SK-N-SH treated with all-trans-retinoic acid at 6 μM for 48 hours (cell line): ENCODE measurements at regions not wholly inside any gene's neighbourhood (a gene's known extent, or its start where the extent isn't known, plus 50 kb on each side); places are given as distances from the start of the nearest gene placed in this dataset.

ENCODE experiments used
- ARNTL ChIP-seq: fragments of 450-650 bp; formaldehyde crosslinking; IDR thresholded peaks from 2 replicates; pipeline ENCODE4 v1.5.0; 2020; ENCODE audit warnings: low read depth, mild to moderate bottlenecking, moderate library complexity, borderline replicate concordance
- CREB5 ChIP-seq: fragments of 250-450 bp; sonication (Bioruptor Pico); IDR thresholded peaks from 2 replicates; pipeline ENCODE4 v1.5.1; 2020; ENCODE audit warnings: low read depth, mild to moderate bottlenecking, moderate library complexity
- CSDC2 ChIP-seq: fragments of 250-450 bp; sonication (Bioruptor Pico); IDR thresholded peaks from 2 replicates; pipeline ENCODE4 v1.5.0; 2020; ENCODE audit warnings: mild to moderate bottlenecking, moderate library complexity
- ISL1 ChIP-seq: fragments of 250-450 bp; sonication (Bioruptor Pico); IDR thresholded peaks from 2 replicates; pipeline ENCODE4 v2.1.2; 2022; ENCODE audit warnings: mild to moderate bottlenecking, moderate library complexity
- PATZ1 ChIP-seq: fragments of 250-450 bp; sonication (Bioruptor Pico); IDR thresholded peaks from 2 replicates; pipeline ENCODE4 v1.8.0; 2020; ENCODE audit warnings: mild to moderate bottlenecking, moderate library complexity, borderline replicate concordance
- SNAI2 ChIP-seq: fragments of 250-450 bp; sonication (Bioruptor Pico); IDR thresholded peaks from 2 replicates; pipeline ENCODE4 v1.5.0; 2020; ENCODE audit warnings: mild to moderate bottlenecking, moderate library complexity
- TSHZ2 ChIP-seq: fragments of 250-450 bp; sonication (Bioruptor Pico); IDR thresholded peaks from 2 replicates; pipeline ENCODE4 v1.5.0; 2020; ENCODE audit warnings: mild to moderate bottlenecking, moderate library complexity
- ZFP30 ChIP-seq: fragments of 450-650 bp; formaldehyde crosslinking; IDR thresholded peaks from 2 replicates; pipeline ENCODE4 v1.5.0; 2022; ENCODE audit warnings: mild to moderate bottlenecking, moderate library complexity

- TF ChIP-seq SNAI2 (CRISPR knock-in tag) = no peak
- no peak for TF ChIP-seq ARNTL (CRISPR knock-in tag)
- TF ChIP-seq ZFP30 = no peak
- no peak for TF ChIP-seq CREB5 (CRISPR knock-in tag)
- TF ChIP-seq CSDC2 (CRISPR knock-in tag) = no peak
- no peak for TF ChIP-seq PATZ1 (CRISPR knock-in tag)
- TF ChIP-seq ISL1 (CRISPR knock-in tag) = no peak
- no peak for TF ChIP-seq TSHZ2 (CRISPR knock-in tag)
Observed at GRCh38 chr7:20861468-20861867, 74.8 kb upstream of the SP8 start.
